Stomach (tissue), 4 donors: ENCODE measurements at regions not wholly inside any gene's neighbourhood (a gene's known extent, or its start where the extent isn't known, plus 50 kb on each side); places are given as distances from the start of the nearest gene placed in this dataset.
"Not testable (repeated sequence)": the region's sequence is repeated elsewhere in the genome, so short reads cannot be mapped to it uniquely, and the experiment has no call there.

Source experiments
- EP300 ChIP-seq: sonication (generic); formaldehyde crosslinking; IDR thresholded peaks from one replicate; pipeline ENCODE4 v1.6.1; 2017; ENCODE audit warnings: antibody characterized with exemption
- POLR2A ChIP-seq, 4 donors: fragments of 450-650 bp; IDR thresholded peaks; one replicate each; pipeline ENCODE4 v1.6.1; 2016; ENCODE audit warnings: antibody characterized with exemption in 4 of 4, control low read depth in 2 of 4, mild to moderate bottlenecking in 1 of 4, moderate library complexity in 1 of 4
- TF ChIP-seq, protein P1 (sequence below), 7 experiments: fragments of 450-650 bp in 4 of 7; fragments of 200-600 bp in 3 of 7; sonication (generic) in 3 of 7; IDR thresholded peaks; one replicate each; pipeline ENCODE4 v1.5.1; 2016 to 2019; ENCODE audit warnings: antibody characterized with exemption in 7 of 7, control low read depth in 2 of 7, mild to moderate bottlenecking in 1 of 7

DNA sequence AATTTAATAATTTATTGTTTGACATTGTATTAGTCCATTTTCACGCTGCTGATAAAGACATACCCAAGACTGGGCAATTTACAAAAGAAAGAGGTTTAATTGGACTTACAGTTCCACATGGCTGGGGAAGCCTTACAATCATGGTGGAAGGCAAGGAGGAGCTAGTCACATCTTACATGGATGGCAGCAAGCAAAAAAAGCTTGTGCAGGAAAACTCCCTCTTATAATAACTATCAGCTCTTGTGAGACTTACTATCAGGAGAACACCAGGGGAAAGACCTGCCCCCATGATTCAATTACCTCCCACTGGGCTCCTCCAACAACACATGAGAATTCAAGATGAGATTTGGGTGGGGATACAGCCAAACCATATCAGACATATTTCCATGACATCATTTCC is 275.1 kb upstream of the KLF3 start:
- TF ChIP-seq, protein P1, sequence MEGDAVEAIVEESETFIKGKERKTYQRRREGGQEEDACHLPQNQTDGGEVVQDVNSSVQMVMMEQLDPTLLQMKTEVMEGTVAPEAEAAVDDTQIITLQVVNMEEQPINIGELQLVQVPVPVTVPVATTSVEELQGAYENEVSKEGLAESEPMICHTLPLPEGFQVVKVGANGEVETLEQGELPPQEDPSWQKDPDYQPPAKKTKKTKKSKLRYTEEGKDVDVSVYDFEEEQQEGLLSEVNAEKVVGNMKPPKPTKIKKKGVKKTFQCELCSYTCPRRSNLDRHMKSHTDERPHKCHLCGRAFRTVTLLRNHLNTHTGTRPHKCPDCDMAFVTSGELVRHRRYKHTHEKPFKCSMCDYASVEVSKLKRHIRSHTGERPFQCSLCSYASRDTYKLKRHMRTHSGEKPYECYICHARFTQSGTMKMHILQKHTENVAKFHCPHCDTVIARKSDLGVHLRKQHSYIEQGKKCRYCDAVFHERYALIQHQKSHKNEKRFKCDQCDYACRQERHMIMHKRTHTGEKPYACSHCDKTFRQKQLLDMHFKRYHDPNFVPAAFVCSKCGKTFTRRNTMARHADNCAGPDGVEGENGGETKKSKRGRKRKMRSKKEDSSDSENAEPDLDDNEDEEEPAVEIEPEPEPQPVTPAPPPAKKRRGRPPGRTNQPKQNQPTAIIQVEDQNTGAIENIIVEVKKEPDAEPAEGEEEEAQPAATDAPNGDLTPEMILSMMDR (IDR thresholded peaks at IDR 0.05), result not testable (repeated sequence)
- not testable (repeated sequence) for TF ChIP-seq EP300; POLR2A (IDR thresholded peaks at IDR 0.05)
